NB4 (cell line): ENCODE measurements at regions not wholly inside any gene's neighbourhood (a gene's known extent, or its start where the extent isn't known, plus 50 kb on each side); places are given as distances from the start of the nearest gene placed in this dataset.

Source experiments
- CTCF ChIP-seq: IDR thresholded peaks from one replicate; pipeline ENCODE4 v1.5.1; 2012; ENCODE audit warnings: low read depth, low read length
- MAX ChIP-seq: IDR thresholded peaks from 2 replicates; pipeline ENCODE4 v1.6.1; 2011; ENCODE audit warnings: low read depth, low read length
- MYC ChIP-seq: IDR thresholded peaks from 2 replicates; pipeline ENCODE4 v1.6.1; 2011; ENCODE audit warnings: low read depth, low read length
- POLR2A ChIP-seq: IDR thresholded peaks from 2 replicates; pipeline ENCODE4 v1.6.1; 2011; ENCODE audit warnings: mild to moderate bottlenecking; ENCODE audit not compliant: insufficient read length; ENCODE audit errors: extremely low read depth

DNA sequence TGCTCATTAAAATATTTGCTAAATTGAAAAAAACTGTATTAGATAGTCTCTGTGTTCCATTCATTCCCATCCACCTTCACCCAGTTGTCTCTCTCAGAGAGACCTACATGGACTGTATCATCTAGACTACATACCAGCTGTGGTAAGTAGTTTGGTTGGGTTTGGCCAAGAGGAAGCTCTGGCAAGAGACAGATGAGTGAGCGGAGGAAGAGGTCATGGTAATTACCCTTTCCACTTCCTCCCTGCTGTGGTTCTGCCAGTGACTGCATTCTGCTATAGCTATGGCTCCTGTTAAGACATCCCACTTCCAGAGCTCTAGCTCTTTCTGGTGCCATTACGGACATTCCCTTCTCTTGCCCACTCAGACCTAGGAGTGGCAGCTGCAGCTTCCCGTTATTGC lies 239.0 kb upstream of the MID1 start:
- no peak for TF ChIP-seq MAX
- TF ChIP-seq POLR2A: no peak
- TF ChIP-seq CTCF: no peak
- no peak for TF ChIP-seq MYC
